ENCODE measurements at regions not wholly inside any gene's neighbourhood (a gene's known extent, or its start where the extent isn't known, plus 50 kb on each side); places are given as distances from the start of the nearest gene placed in this dataset.

DNA sequence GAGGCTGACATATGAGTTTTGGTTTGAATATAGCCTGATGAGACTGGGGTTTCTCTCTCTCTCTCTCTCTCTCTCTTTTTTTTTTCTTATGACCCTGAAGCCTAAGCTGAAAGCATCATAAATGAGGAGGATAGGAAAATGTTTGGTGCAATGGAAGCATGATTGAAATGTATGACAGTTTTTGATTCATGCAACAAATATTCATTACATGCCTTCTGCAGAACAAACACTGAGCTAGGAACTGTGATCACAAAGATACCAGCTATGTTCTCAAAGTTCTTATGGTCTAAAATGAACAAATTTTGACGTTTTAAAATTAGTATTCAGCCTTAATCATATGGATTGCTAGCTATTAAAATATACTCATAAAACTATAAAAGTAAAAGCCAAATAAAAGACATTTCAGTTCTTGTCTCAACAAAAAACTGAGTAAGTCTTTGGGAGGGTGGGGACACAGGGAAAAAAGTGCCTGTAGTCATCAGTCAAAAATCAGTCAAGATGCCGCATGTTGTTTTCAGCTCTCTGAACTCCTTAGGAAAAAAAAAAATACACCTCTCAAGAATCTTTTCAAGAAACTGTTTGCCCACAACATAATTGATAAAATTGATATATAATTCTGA lies 57.2 kb downstream of the NKX6-1 start:
- DNase-seq, result no peak

DNA sequence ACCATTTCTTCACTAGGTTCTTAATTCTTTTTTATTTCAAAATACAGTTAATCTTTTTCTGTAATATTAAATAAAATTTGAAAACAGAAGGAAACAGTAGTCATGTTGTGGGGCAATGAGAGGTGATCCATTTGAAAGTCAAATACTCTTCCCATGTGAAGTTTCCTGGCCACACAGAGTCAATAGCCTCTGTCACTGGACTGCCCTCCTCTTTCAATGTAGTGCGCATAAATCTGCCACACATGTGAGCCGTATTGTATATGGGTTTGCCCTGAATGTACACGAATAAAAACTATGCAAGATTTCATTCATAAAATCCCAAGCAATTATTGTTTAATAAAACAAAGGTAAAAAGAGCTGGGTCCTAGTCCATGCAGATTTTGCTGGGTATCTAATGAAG lies 59.1 kb downstream of the NKX6-1 start:
- no peak for DNase-seq

DNA sequence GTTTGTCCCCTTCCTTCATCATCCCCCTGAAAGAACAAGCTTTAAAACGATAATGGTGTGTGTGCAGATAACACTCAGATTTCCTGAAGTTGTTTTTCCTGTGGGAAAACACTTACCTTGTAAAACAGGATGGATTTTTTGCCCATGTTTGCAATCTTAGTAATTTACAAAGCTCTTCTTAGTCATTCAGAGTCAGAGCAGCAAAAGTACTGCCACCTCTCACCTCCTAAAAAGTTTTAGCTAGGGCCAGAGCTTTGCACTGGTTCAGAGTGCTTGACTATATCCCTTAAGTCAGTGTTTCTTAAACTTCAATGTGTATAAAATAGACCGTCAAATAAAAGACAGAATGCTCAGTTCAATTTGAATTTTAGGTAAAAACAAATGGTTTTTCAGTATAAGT lies 62.3 kb downstream of the NKX6-1 start:
- DNase-seq, result no peak

DNA sequence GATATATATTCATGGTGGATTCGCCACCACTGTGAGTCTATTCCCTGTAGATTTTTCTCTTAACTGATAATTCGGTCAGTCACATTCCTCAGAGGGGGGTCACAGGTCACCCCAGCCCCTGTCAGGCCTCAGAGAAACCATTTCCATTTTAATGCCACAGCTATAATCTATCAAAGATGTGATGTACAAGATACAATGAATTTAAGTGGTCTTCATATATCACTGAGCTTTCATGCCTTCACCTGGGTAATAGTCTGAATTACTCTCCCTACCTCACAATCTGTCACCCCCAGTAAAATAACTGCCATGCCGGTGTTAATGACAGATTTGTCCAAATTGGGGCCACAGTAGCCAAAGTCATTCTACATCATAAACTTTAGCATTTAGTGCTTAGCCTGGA lies 64.7 kb downstream of the NKX6-1 start:
- no peak for DNase-seq

DNA sequence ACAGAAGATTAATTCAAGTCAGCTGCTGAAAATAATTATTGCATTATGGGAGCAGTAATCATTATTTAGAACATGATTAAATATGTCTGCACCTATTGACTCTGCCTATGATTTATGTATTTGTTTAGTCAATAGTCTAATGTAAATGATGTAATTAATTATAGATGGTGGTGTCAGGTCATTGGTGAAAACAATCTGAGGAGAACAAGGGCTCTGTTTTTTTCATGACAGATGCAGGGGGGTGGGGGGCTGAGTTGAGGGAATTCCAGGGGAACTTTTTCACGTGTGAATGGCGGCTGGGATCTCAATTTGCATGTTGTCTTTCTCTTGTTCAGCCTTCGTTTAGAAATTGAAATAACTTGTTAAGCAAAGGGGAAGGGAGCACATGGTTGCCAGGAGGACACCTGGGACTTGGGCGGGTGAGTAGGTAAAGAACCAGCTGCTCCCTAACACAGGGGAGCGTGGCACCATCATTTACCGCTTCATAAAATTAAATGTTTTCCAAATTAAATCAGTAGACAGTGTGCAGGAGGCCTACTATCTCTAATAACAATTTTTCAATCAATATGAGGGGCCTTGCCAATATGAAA lies 65.4 kb downstream of the NKX6-1 start:
- DNase-seq, result no peak

DNA sequence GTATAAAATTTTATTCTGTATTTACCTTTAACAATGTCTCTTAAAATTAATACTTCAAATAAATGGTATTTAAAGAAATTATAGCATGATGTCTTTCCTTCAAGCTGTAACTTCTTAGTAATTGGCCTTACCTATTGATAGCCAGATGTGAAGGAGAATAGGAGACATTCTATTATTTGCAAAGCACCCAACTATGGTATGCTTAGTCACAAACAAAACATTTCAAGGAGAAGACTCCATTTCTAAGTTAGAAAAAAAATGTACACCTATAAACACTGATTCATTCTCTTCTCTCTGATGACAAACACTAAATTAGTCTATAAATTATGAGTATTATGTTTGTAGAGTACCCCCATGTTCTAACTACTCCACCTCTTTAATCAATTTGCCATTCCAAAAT lies 66.4 kb downstream of the NKX6-1 start:
- DNase-seq, result no peak

DNA sequence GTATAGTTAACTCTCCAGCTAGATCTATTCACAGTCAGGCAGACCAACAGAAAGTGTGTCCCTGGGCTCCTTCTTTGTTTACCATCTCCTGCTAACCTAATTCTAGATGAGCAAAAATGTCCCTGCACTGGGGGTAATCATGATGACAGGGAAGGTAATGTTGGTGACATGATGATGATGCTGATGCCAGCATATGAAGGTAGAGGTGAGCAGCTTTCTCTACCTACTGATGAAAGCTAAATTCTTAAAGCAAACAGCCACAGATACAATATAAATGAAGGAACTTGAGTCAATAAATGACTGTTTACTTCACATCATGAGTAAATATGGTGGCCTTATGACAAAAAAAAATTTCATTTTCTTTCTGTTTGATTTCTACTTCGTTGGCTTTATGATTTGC lies 78.5 kb downstream of the NKX6-1 start:
- no peak for DNase-seq

DNA sequence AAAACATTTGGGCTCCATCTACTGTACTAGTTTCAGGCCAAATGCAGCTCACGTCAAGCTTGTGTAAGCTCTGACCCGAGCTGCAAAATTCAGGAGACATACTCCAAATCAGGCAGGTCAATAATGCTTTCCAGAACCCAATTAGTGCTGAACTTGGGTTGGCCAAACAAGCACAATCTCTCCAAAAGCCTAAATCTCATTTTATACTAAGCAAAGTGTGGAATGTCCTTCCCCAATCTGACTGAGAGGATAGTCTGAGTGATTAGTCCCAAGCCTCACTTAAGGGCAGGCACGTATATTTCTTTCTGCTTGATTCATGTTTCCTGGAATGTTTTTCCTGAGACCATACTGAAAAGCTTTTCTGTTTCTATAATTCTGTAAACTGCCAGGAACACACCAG lies 79.9 kb downstream of the NKX6-1 start:
- DNase-seq, result no peak

DNA sequence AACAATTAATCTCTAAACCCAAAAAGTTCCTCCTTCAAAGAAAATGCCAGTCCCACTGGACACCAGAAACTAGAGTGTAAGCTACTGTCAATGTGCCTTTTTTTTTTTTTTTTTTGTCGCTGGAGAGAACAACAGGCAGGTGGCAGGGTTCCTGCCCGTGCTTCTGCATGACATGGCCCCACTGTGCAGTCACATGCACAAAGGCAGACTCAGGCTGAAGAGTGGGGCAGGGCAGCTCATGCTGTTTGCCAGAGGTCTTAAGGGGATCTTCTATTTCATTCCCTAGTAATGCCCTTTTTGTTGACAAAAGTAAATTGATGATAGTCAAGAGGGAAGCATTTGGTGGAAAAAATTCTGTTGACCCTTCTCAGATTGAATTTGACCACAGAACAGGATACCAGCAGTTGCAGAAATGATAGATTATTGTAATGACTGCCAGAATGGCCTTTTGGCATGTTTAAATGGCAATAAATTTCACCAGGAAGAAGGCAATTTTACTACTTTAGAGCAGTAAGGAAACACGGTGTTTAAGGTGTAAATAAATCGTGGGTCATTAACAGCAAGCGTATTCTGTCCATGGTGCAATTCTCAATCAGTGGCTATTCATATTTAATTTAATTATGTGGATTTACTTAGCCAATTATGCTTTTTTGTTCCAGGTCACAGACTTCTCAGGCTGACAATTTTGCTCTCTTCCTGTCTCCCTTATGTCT lies 80.9 kb downstream of the NKX6-1 start:
- no peak for DNase-seq

DNA sequence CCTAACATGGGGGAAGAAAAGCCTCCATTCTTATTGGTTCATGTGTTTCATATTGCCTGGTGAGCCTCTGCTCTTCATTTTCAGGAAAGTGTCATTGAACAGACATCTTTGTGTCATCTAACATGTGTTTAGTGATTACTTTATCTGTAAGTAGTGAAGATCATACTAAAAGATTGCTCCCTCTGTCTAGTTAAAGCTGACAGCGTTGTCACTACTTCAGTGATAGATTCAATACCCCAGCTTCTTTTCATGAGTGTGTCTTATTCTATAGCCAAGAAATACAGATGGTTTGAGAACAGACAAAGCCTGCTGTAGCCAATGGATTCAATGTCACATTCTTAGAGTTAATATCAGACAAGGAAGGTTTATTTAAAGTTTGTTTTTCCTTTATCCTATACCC lies 85.1 kb downstream of the NKX6-1 start:
- DNase-seq, result no peak

DNA sequence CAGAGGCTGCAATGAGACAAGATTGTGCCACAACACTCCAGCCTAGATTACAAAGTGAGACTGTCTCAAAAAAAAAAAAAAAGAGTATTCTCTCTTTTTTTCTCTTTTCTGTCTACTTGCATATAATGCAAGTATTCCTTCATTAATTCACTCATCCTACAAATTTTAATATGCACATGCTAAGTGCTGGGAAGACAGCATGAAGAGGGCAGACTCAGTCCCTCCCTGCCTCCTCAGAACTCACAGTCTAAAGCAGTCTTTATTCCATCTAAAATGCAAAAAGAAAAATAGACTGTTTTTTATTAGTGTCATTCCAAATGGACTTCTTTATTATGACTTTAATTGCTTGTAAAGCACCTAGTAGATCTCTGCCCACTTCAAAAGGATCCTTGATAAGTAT lies 85.6 kb downstream of the NKX6-1 start:
- DNase-seq, result no peak

DNA sequence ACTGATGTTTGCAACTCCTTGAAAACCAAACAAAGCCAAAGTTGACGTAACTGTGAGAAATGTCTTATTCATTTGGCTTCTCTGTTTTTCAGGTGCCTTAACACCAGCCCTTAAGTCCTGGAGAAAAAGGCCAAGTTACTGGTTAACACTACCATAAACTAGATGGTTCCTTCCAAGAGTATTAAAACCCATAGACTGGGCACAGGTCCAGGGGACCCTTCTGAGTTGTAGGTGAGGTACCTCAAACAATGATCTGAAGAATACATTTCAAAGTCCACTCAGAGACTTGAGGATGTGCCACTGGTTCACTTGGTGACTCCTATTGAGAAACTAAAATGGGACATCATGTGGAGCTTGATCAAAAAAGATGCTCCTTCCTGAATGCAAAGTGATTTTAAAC lies 87.0 kb downstream of the NKX6-1 start:
- DNase-seq, result no peak

DNA sequence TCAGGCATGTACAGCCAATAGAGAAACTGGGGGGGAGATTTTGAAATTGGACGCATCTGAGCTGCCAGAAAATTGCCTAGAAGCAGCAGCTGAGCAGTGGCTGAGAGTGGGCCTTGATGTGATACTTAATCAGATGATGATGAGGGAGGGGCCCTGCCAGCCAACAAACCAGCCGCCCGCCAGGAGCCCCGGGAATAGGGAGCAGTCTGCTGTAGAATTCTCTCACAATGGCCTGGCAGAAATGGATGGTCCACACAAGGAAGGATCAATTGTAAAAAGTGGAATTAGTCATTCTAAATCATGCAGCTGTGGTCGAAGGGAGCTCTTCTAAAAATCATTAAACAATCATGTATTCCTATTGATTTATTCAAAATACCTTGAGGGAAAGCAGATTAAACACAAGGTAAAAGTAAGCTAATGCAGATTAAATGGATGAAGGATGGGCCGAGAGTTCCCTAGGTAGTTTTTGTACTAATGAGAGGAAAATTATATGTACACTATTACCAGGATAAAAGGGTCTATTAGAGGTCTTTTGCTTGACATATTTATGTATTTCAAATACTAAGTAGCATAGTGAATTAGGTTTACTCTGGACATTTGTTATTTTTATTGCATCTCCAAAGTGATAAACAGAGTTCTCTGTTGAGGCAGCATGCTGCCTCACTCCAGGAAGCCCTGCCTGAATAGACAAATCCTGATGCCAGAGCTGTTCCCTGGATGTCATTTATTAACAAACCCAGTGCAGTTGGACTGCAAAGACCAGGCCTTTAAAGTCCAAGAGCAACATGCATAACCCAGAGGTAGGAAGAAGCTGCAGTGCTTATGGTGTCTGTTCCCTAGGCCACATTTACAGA lies 91.3 kb downstream of the NKX6-1 start:
- no peak for DNase-seq

DNA sequence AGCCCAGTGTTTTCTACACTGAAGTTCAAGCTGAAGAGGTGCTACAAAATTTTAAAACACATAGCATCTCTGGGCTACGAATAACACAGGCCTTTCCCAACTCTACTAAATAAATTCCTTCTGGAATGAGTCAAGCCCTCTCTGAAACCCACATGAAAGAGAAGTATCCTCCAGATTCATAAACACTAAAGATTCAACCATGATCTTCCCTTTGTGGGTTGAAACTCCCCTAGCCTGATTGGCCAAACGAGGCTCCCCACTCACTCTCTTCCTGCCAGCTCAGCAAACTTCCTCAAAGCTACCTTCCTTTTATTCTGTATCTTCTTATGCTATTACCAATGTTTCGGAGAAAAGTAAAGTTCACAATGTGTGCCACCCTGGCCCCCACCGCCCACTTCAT lies 95.4 kb downstream of the NKX6-1 start:
- no peak for DNase-seq

DNA sequence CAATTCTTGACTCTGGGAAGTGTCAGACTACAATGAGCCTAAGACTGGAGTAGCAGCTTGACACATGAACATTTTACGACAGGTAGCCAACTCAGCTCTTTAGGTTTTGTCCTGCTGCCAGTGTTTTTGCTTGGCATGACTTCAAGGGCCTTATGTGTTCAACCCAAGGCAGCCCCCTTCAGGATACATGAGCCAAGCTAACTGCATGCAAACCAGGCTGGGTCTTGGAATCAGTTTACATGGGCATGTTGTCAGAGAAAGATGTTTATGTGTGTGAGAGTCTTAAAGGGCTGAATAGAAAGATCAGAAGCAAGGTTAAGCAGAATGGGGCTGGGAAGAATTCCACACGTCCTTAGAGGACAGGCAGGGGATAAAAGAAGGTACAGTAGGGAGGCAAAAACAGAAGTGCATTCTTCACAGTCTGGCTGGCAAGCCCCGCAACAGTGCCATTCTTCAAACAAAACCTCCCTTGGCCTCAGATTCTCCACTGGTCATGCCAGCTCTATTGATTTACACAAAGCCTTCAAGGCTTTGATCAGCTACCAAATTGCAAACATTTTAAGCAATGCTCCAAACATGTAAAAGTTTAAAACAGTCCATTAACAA lies 97.3 kb downstream of the NKX6-1 start:
- no peak for DNase-seq

DNA sequence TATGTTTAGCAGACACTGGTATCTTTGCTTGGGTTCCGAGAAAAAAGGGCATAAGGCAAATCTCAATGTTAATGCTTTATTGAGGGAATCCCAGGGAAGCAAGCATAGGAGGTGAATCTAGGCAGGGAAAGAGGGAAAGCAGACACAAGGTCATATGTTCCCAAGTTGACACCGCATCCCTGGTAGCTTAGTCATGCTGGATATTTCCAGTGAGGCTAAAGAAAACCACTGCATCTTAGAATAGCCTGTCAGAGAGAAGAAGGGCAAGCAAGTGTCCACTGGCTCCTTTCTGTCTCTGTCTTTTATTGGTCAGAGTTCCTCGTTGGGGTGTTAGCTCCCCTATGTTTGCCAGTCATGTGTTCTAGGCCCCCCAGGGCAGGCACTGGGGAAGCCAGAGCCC lies 104.7 kb downstream of the NKX6-1 start:
- no peak for DNase-seq

DNA sequence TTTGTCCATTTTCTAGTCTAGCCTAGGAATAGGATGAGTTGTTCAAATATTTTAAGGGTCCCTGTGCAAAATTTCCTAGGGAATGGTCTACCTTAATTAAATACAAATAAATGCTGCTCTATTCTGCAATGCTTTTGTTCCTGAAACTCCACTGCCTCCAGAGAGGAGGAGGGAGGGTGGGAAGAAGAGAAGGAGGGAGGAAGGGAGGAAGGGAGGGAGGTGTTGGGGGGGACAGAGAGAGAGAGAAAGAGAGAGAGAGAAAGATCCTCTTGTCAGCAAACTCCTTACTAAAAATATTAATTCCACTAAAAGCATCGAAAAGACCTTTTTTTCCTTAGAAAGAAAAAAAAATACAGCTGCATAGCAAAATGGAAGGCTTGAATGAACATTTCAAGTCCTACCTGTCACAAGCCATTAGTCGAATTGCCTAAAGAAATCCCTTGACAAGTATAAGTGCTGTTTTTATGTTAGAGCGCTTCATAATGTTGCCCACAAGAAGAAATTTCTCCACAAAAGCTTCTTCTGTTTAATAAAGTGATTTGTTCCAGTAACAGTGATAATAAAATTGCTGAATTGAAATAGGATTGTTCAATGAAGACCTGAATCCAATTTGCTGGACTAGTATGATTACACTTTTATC lies 106.0 kb downstream of the NKX6-1 start:
- DNase-seq, result no peak

DNA sequence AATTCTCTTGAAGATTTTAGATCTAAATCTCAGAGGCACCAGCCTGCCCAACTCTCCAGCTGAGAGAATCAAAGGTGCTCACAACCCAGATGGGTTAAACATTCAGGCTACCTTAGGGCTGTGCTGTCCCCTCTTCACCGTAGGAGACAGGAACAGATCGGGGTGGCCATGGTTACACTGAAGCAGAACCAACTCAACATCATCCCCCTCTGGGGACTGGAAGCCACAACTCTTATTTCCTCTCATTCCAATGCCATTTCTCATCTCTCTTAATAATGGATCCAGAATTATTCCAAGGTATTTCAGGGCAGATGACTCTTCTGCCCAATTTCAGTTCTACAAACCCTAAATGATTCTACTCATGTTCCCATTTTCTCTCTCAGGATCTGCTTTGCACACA lies 109.7 kb downstream of the NKX6-1 start:
- no peak for DNase-seq

DNA sequence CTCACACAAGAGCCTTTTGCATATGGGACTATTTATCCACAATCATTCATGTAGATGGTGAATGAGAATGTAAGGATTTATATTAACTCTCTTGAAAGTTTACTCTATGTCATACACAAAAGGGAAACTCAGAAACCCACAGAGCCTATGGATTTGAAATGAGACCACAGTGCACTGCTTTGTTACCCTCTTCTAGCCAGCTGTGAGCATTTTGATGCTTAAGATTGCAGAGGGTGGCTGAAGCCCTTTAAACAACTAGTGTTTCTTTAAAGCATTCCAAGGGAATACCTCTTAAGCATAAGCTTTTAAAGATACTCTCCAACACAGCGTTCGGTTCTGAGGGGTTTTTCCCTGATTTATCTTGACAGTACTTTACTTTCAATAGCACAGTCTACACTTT lies 113.9 kb downstream of the NKX6-1 start:
- DNase-seq, result no peak

DNA sequence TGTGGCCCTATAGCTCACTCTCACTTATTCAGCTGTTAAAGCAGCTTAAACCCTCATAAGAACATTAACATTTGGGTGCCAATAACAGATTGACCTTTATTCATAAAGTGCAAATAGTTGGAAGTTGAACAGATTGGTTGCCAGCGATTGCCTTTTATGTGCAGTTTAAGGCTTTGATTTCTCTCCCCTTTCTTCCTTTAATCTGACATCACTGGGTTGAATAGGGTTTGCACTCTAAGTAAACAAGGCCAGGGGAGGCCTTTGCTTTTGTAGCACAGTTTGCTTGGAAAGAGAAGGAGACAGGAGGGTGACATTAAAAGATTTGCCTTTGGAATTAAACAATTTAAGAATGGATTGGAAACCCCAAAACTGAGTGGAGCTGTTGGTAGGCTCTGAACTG lies 114.3 kb downstream of the NKX6-1 start:
- no peak for DNase-seq

DNA sequence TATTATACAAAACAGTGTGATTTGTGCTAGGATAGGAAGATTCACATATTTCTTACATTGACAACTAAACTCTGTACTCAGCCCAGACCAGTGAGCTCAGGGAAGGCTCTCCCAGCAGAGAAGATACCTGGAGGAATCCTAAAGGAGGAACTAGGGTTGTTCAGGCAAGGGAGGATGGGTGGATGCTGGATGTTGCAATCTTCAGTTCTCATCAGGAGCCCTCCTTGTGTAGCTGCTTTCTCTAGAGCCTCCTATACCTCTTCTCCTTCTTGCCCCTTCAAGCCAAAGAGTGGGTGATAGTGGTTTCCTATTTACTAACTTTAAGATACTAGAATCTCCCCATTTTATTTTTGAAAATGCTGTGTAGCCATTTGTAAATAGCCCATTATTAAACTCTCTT lies 117.3 kb downstream of the NKX6-1 start:
- DNase-seq, result no peak

DNA sequence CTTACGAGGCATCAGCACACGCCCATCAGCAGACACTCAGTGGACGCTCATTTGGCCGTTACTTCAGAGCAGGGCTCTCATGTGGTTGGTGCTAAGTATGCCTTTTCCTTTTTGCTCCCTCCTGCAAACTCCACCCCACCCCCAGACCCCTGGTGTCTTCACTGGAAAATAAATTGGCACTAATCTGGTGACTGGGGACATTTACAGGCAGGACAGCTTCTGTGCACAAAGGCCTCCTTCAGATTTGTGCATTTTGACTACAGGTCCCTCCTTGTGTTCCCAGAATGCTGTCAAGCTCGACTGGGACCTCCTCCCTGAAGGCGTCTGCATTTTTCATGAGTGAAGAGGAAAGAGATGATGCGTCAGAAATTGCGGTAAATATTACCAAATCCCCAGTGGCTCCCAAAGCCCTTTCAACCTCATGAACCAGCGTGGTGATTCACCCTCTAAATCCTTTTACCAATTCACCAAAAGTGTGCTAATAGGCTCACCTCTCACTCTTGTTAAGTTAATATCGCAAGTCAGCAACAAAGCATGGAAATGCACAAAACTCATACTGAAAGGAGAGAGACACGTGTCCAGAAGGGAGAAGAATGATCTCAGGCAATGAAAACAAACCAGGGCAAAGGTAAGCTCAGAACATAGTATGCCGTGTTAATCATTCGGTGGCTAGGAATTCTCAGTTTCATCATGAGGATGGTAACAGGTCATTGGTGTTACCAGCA lies 119.0 kb downstream of the NKX6-1 start:
- DNase-seq, result no peak
